SK-N-SH (cell line): ENCODE measurements at regions not wholly inside any gene's neighbourhood (a gene's known extent, or its start where the extent isn't known, plus 50 kb on each side); places are given as distances from the start of the nearest gene placed in this dataset.

Experiments
- CTCF ChIA-PET: fragments of 300-600, 350-600 bp; formaldehyde crosslinking; extraction: SDS; loops from one replicate; lab custom pipeline; 2021; lab: Yijun Ruan, JAX
- POLR2A ChIA-PET: fragments of 350-600 bp; sonication (Branson Sonifier 250); formaldehyde crosslinking; extraction: SDS; loops from one replicate; lab custom pipeline; 2020; ENCODE audit warnings: antibody characterized with exemption, inconsistent platforms; lab: Yijun Ruan, JAX
- DNase-seq: peaks from one replicate; pipeline ENCODE4 v3.0.0; 2012
- H2AFZ ChIP-seq: fragments of 200-600 bp; sonication (generic); 2 replicates; pipeline ENCODE4 v1.8.1; 2016; ENCODE audit warnings: antibody characterized with exemption, mild to moderate bottlenecking, low read depth
- H3F3A ChIP-seq: fragments of 200-600 bp; sonication (generic); replicated peaks from 2 replicates; pipeline ENCODE3; 2016; ENCODE audit warnings: antibody characterized with exemption, mild to moderate bottlenecking; ENCODE audit not compliant: insufficient read depth
- H3K27ac ChIP-seq, 2 experiments: fragments of 200-500 bp in 1 of 2; fragments of 200-600 bp in 1 of 2; sonication (Bioruptor generic) in 1 of 2; sonication (generic), shearing (Covaris generic) in 1 of 2; 2 replicates each; pipeline versions ENCODE4 v1.5.1 to v1.6.1; 2014 to 2016; ENCODE audit warnings: low read depth in 2 of 2, inconsistent platforms in 1 of 2, low read length in 1 of 2, mild to moderate bottlenecking in 1 of 2, mixed read lengths in 1 of 2
- H3K27me3 ChIP-seq: fragments of 200-600 bp; sonication (generic), shearing (Covaris generic); 2 replicates; pipeline ENCODE4 v1.6.1; 2016; ENCODE audit warnings: mixed run types; ENCODE audit not compliant: insufficient read depth
- H3K36me3 ChIP-seq, 2 experiments: fragments of 200-500 bp in 1 of 2; fragments of 200-600 bp in 1 of 2; sonication (Bioruptor generic) in 1 of 2; sonication (generic) in 1 of 2; replicated peaks in 1 of 2; 2 replicates each; pipeline versions ENCODE3 to v1.5.1; 2014 to 2016; ENCODE audit warnings: low read length in 1 of 2, mild to moderate bottlenecking in 1 of 2; ENCODE audit not compliant: insufficient read depth in 2 of 2, control insufficient read depth in 1 of 2
- H3K4me1 ChIP-seq, 2 experiments: fragments of 200-500 bp in 1 of 2; fragments of 200-600 bp in 1 of 2; sonication (Bioruptor generic) in 1 of 2; sonication (generic), shearing (Covaris generic) in 1 of 2; 2 replicates each; pipeline versions ENCODE4 v1.5.1 to v1.6.1; 2014 to 2016; ENCODE audit warnings: low read depth in 1 of 2, low read length in 1 of 2, mixed run types in 1 of 2; ENCODE audit not compliant: insufficient read depth in 2 of 2, control insufficient read depth in 1 of 2
- H3K4me2 ChIP-seq: fragments of 200-600 bp; sonication (generic), shearing (Covaris generic); 2 replicates; pipeline ENCODE4 v1.6.1; 2017; ENCODE audit warnings: mixed run types
- H3K4me3 ChIP-seq, 2 experiments: fragments of 200-500 bp in 1 of 2; fragments of 200-600 bp in 1 of 2; sonication (Bioruptor generic) in 1 of 2; sonication (generic), shearing (Covaris generic) in 1 of 2; 2 replicates each; pipeline versions ENCODE4 v1.5.1 to v1.8.1; 2014 to 2016; ENCODE audit warnings: low read depth in 2 of 2, inconsistent platforms in 1 of 2, low read length in 1 of 2, mild to moderate bottlenecking in 1 of 2, mixed read lengths in 1 of 2, moderate library complexity in 1 of 2
- H3K79me2 ChIP-seq: fragments of 200-600 bp; sonication (generic); 2 replicates; pipeline ENCODE4 v1.8.1; 2017; ENCODE audit warnings: mild to moderate bottlenecking; ENCODE audit not compliant: insufficient read depth
- H3K9ac ChIP-seq: fragments of 200-600 bp; sonication (generic); 2 replicates; pipeline ENCODE4 v1.6.1; 2017; ENCODE audit warnings: mixed run types
- H3K9me2 ChIP-seq: fragments of 200-600 bp; sonication (generic); 2 replicates; pipeline ENCODE4 v1.6.1; 2017; ENCODE audit warnings: mixed run types
- H3K9me3 ChIP-seq: fragments of 200-600 bp; sonication (generic); 2 replicates; pipeline ENCODE4 v1.6.1; 2017; ENCODE audit warnings: mixed run types, mild to moderate bottlenecking, moderate library complexity
- H4K20me1 ChIP-seq: fragments of 200-600 bp; sonication (generic); 2 replicates; pipeline ENCODE4 v1.6.1; 2017; ENCODE audit warnings: mild to moderate bottlenecking, mixed run types; ENCODE audit not compliant: insufficient read depth
- CTCF ChIP-seq: fragments of 200-600 bp; sonication (generic); IDR thresholded peaks from 2 replicates; pipeline ENCODE4 v1.6.1; 2017; ENCODE audit warnings: antibody characterized with exemption, mild to moderate bottlenecking, moderate library complexity
- ELF1 ChIP-seq: IDR thresholded peaks from 2 replicates; pipeline ENCODE4 v1.4.0; 2012
- EZH2phosphoT487 ChIP-seq: fragments of 200-600 bp; sonication (generic); IDR thresholded peaks from 2 replicates; pipeline ENCODE4 v1.6.1; 2017; ENCODE audit warnings: low read depth, mixed run types, mild to moderate bottlenecking, antibody characterized with exemption, moderate library complexity, borderline replicate concordance
- FOXJ3 ChIP-seq: sonication (generic); formaldehyde crosslinking; IDR thresholded peaks from 2 replicates; pipeline ENCODE4 v1.5.1; 2020; ENCODE audit warnings: mild to moderate bottlenecking, missing genetic modification reagents
- FOXM1 ChIP-seq: IDR thresholded peaks from 2 replicates; pipeline ENCODE4 v1.4.0; 2012; ENCODE audit warnings: low read depth, mild to moderate bottlenecking
- GATA2 ChIP-seq: sonication (generic); formaldehyde crosslinking; IDR thresholded peaks from 2 replicates; pipeline ENCODE4 v1.5.0; 2020; ENCODE audit warnings: mild to moderate bottlenecking, missing genetic modification reagents
- MAX ChIP-seq: IDR thresholded peaks from 2 replicates; pipeline ENCODE4 v1.4.0; 2012; ENCODE audit warnings: low read depth
- MEF2A ChIP-seq: IDR thresholded peaks from 2 replicates; pipeline ENCODE4 v1.4.0; 2012; ENCODE audit warnings: low read depth, borderline replicate concordance
- MXI1 ChIP-seq: IDR thresholded peaks from 2 replicates; pipeline ENCODE4 v1.6.1; 2012; ENCODE audit warnings: mild to moderate bottlenecking, low read depth, low read length, improper control_type of control experiment
- NFIC ChIP-seq: IDR thresholded peaks from 2 replicates; pipeline ENCODE4 v1.4.0; 2012; ENCODE audit warnings: borderline replicate concordance
- NRF1 ChIP-seq: IDR thresholded peaks from 2 replicates; pipeline ENCODE4 v1.6.1; 2012; ENCODE audit warnings: low read depth, mild to moderate bottlenecking, low read length
- PBX3 ChIP-seq: IDR thresholded peaks from 2 replicates; pipeline ENCODE4; 2012
- REST ChIP-seq: IDR thresholded peaks from 2 replicates; pipeline ENCODE4 v1.6.1; 2012; ENCODE audit warnings: mild to moderate bottlenecking, low read depth, low read length, moderate library complexity
- RFX5 ChIP-seq: IDR thresholded peaks from 2 replicates; pipeline ENCODE4 v1.6.1; 2012; ENCODE audit warnings: mild to moderate bottlenecking, improper control_type of control experiment, low read length
- RXRA ChIP-seq: IDR thresholded peaks from 2 replicates; pipeline ENCODE4 v1.4.0; 2012; ENCODE audit warnings: low read depth, mild to moderate bottlenecking, borderline replicate concordance
- TAF1 ChIP-seq: IDR thresholded peaks from 2 replicates; pipeline ENCODE4 v1.6.1; 2012; ENCODE audit warnings: low read depth, mild to moderate bottlenecking, low read length, moderate library complexity, borderline replicate concordance
- TCF12 ChIP-seq: IDR thresholded peaks from 2 replicates; pipeline ENCODE4 v1.4.0; 2012
- TEAD4 ChIP-seq: IDR thresholded peaks from 2 replicates; pipeline ENCODE4 v1.4.0; 2012; ENCODE audit warnings: mild to moderate bottlenecking, borderline replicate concordance; ENCODE audit not compliant: insufficient read depth
- YY1 ChIP-seq: IDR thresholded peaks from 2 replicates; pipeline ENCODE4 v1.4.0; 2012; ENCODE audit warnings: low read depth, mild to moderate bottlenecking
- WGBS: methylation state at CpG from one replicate; pipeline ENCODE4 v1.1.6; 2017; ENCODE audit warnings: low lambda C conversion rate; 5-methylcytosine and 5-hydroxymethylcytosine counted together

GRCh38 chr3:102676424-102676823, 241.6 kb downstream of the ZPLD1 start (continued):
- no peak for TF ChIP-seq GATA2

- ChIA-PET POLR2A (no interaction called here), CTCF (no interaction called here)
- Histone ChIP-seq H4K20me1 (no peaks in the 10 kb centered on the region), H2AFZ (no peak overlapping the region), H3K36me3 (no peaks in the 10 kb centered on the region), H3F3A (no peaks in the 10 kb centered on the region), H3K4me3 (no peak overlapping the region), H3K9me2 (no peaks in the 10 kb centered on the region), H3K4me2 (no peak overlapping the region), H3K79me2 (no peaks in the 10 kb centered on the region), H3K27me3 (no peaks in the 10 kb centered on the region), H3K27ac (no peak overlapping the region), H3K9me3 (no peaks in the 10 kb centered on the region), H3K9ac (no peak overlapping the region), H3K4me1 (no peaks in the 10 kb centered on the region; a peak in 1 of 4 replicates)
- no peak for TF ChIP-seq TCF12
- no peak for TF ChIP-seq PBX3
- no peak for TF ChIP-seq NFIC
- TF ChIP-seq YY1 = no peak
- TF ChIP-seq ELF1 = no peak
- TF ChIP-seq MXI1 = no peak
- no peak for TF ChIP-seq REST
- TF ChIP-seq RXRA = no peak
- TF ChIP-seq RFX5 = no peak
- no peak for DNase-seq
Observed at GRCh38 chr3:102682741-102683140, 247.9 kb downstream of the ZPLD1 start.

- POLR2A ChIA-PET = no interaction called here
- WGBS = 69% methylated on average over 2 of the region's 2 CpGs
- no peak overlapping the region for H3K4me3 ChIP-seq
Observed at GRCh38 chr3:102686792-102687191, 252.0 kb downstream of the ZPLD1 start.

More at GRCh38 chr3:102686792-102687191, 252.0 kb downstream of the ZPLD1 start:
- Histone ChIP-seq H3F3A (no peaks in the 10 kb centered on the region), H3K9ac (no peak overlapping the region), H3K79me2 (no peaks in the 10 kb centered on the region), H2AFZ (no peak overlapping the region), H3K4me1 (no peaks in the 10 kb centered on the region; a peak in 1 of 4 replicates), H3K9me2 (no peaks in the 10 kb centered on the region), H3K27me3 (no peaks in the 10 kb centered on the region), H3K36me3 (no peaks in the 10 kb centered on the region), H3K9me3 (no peaks in the 10 kb centered on the region), H4K20me1 (no peaks in the 10 kb centered on the region), H3K4me2 (no peak overlapping the region), H3K27ac (no peak overlapping the region)
- CTCF ChIA-PET = interaction anchor here (1.0 to 1.4 kb wide), 2 partner anchors 9 to 35 kb away, joined by 3 to 4 read pairs; no protein-coding TSS in a partner anchor
- no peak for DNase-seq
- TF ChIP-seq NRF1 (no peak), FOXM1 (no peak), MXI1 (no peak), EZH2phosphoT487 (no peak), MAX (no peak), MEF2A (no peak), TAF1 (no peak), TEAD4 (no peak), FOXJ3 (no peak), CTCF (no peak)
- TF ChIP-seq, all 33 proteins: peak for 0
